NCI-H345 (cell line): ENCODE measurements at regions not wholly inside any gene's neighbourhood (a gene's known extent, or its start where the extent isn't known, plus 50 kb on each side); places are given as distances from the start of the nearest gene placed in this dataset.
"Not testable (repeated sequence)": the region's sequence is repeated elsewhere in the genome, so short reads cannot be mapped to it uniquely, and the experiment has no call there.

Source experiments
- DNase-seq: peaks from one replicate; lab custom pipeline; 2025; lab: John Stamatoyannopoulos, UW

DNA sequence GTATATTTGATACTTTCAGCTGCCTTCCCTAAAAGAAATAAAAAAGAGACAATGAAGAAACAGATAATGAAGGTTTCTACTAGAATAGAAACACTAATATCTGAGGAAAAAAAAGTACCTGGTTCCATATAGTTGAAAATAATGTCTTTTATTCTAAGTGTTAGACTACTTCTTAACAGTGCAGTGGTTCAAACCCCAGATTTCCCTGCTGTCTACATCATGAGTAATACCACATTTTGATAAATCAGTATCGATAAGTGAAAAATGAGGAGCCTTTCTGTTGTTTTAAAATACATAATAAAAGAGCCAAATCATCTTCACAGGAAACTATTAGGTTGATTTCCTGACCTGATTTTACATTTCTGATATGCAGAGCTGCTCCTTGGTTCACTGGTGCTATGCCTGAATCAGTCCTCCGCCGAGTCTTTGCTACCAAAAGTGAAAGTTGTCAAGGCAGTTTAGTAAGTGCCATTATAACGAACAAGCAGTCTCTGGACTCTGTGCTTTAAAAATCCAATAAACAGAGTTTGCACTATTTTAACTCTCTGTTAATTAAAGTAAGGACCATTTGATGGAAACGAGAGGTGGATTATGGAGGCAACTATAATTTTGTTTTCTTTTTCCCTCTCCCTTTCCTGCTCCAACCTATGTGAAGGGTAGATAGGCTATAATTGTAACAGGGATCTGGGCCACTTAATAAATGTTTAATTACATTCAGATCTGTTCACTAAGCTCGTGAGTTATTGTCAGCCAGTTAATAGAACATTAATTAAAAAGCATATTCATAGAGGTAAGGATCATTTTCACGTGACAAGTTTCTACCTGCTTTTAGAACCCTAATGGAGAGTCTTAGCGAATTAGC, 724.5 kb upstream of the RAG2 start:
- no peak for DNase-seq

DNA sequence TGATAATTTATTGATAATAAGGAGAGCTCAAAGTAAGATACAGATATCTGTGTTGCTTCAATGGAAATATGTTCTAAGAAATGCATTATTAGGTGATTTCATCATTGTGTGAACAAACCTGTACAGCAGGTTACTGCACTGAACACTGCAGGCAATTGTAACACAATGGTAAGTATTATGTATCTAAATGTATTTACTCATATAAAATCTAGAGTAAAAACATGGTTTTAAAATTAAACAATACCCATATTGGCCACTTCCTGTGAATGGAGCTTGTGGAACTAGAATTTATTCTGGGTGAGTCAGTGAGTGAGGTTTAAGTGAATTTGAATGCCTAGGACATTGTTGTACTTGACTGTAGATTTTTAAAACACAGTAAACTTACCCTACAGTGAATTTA, 722.9 kb upstream of the RAG2 start:
- no peak for DNase-seq

DNA sequence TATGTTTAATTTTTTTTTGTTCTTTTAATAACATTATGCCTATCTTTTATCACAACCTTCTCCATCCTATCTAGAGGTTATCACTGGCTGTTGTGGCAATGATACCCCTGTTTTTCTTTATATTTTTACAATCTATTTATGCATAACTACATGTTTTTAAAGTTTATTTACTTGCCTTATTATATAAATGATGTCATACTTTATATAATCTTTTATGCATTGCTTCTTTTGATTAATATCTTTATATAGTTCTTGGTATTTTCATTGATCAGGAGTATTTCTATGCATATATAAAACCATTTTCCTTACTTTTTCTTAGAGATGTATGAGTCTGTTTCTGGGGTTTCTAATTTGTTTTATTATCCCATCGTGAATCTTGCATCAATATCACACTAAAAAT, 719.8 kb upstream of the RAG2 start:
- no peak for DNase-seq

DNA sequence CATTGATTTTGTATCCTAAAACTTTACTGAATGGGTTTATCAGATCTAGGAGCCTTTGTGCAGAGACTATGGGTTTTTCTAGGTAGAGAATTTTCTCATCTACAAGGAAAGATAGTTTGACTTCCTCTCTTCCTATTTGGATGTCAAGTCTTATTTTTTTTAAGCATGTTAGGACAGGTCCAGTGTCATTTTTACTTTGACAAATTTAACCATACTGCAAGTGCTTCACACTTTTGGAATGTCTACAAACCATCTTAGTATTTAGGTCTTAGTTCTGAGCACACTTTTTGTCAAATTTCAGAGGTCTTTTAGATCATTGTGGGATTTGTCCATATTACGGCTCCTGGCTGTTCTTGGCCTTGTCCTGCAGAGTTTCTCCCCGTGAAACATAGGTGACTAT, 715.2 kb upstream of the RAG2 start:
- DNase-seq = no peak

DNA sequence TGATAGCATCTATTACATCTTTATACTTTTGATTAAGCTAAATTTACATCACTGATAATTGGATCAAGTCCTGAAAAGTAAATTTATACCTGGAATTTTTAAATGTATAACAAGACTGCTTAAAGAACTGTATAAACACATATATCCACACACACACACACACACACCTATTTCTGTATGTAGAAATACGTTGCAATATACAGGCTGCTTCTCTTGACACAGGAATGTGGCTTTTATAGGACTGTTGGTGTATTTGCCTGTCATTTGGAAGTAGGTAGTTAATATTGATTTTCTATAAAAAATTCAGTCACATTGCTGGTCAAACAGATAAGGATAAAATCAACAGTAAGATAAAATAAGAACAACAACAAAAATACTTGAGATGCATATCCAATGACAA, 708.5 kb upstream of the RAG2 start:
- DNase-seq = no peak

DNA sequence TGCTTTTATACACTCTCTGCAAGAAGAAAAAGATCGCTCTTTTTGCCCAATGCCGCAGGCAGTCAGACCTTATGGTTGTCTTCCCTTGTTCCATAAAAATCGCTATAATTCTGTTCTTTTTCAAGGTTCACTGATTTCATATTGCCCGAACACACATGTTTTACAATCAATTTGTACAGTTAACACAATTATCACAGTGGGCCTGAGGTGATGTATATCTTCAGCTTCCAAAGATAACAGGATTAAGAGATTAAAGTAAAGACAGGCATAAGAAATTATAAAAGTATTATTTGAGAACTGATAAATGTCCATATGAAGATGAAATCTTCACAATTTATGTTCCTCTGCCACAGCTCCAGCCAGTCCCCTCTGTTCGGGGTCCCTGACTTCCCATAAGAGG, 703.4 kb upstream of the RAG2 start:
- DNase-seq = not testable (repeated sequence)

DNA sequence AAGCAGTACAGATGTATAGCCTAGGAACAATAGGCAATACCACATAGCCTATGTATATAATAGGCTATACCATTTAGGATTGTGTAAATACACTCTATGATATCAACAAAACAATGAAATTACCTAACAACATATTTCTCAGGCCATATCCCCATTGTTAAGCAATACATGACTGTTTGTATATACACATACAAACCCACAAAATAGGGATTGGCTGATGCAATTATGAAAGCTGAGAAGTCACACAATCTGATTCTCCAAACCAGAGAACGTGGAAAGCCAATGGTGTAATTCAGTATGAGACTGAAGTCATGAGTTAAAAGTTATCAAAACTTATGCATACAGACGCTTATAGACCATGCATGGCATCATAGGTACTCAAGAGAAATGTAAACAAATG, 700.1 kb upstream of the RAG2 start:
- DNase-seq = no peak

DNA sequence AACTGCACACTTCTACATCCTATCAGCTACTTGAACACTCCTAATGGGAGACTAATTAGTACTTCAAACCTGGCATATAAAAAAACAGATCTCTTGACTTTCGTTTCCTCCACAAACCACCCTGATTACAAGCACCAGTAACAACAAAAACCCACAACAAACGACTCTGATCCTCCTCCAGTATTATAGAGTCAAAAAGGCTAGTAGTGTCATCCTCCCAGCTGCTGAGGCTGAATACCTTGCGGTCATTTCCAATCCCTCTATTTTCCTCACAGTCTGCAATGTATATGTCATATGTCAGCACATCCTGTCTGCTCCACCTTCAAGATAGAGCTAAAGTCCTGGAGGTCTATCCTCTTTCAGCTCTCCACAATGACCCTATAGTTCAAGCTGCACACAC, 688.9 kb upstream of the RAG2 start:
- DNase-seq = no peak

DNA sequence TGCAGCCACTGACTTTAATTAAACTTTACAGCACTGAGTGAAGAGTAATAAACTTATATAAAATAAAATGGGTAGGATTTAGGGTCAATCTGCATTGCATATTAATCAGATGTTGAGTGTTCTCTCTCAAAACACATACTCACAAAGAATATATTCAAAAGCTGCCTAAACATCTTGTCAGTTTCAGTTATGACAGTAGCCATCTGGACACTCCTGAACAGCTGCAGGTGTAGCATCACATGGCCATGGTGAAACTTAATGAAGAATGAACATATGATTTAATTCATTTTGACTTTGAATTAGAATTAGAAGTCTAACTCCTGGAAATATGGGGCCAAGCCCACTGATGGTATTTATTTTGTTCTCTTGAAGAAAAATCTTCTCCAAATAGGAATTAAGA, 684.3 kb upstream of the RAG2 start:
- DNase-seq = no peak

DNA sequence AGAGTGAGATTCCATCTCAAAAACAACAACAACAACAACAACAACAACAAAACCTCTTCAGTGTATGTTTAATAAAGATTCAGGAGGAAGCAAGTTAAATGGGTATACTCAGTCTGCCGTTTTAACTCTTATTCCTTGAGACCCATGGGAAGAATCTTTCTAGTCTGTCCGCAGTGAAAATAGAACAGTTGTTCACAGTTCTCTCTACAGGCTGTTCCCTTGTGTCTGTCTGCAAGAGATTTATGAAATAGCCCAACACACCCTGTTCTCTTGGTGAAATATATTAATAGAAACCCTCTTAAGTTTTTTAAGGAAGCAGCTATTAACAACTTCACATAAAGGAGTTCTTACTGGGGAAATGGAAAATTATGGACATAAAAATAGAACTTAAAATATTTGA, 682.2 kb upstream of the RAG2 start:
- DNase-seq = no peak

DNA sequence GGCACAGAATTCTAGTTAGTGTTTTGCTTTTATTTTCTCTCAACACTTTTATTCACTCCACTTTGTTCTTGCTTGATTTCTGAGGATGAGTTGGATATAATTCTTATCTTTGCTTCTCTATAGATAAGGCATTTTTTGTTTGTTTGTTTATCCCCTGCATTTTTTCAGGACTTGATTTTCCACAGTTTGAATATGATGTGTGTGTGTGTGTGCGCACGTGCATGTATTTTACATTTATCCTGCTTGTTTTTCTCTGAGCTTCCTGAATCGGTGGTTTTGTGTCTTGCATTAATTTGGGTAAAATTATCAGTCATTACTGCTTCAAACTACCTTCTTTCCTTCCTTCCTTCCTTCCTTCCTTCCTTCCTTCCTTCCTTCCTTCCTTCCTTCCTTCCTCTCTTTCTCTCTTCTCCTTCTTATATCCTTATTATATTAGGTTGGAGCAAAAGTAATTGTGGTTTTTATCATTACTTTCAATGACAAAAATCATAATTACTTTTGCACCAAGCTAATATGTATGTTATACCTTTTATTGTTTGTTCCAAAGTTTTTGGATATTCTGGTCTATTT, 679.9 kb upstream of the RAG2 start:
- no peak for DNase-seq

DNA sequence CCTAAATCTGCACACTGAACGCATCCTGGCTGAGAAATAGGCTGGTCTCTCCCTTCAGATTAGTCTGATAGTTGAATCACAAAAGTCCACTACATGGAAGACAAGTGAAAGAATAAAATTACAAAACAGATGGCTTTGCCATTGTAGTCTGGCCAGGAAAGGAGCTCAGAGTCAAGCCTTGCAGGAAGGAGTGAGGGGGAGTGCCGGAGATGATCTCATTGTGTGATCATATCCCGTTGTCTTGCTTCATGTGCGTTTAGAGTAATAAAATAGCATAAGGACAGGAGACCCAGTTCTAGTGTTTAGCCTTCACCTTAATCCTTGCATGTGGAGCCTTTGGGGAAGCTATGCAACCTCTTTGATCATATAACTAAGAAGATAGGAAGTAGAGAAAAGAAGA, 666.7 kb upstream of the RAG2 start:
- DNase-seq = no peak

DNA sequence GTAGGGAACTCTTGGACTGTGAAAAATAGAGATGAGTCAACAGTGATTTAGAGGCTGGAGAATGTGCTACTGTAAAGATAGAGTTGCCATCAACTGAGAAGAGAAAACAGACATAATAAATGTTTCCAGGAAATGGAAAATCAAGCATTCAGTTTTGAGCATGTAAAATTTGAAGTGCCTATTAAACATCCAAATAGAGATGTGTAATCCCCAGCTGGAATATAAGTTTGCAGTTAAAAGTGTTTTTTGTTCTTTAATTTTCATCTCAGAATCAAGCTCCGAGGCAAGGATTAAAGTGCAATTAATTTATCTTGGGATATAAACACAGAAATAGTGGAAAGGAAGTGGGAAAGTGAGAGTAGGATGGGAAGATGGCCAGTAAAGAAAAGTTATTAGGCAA, 666.0 kb upstream of the RAG2 start:
- DNase-seq = no peak

DNA sequence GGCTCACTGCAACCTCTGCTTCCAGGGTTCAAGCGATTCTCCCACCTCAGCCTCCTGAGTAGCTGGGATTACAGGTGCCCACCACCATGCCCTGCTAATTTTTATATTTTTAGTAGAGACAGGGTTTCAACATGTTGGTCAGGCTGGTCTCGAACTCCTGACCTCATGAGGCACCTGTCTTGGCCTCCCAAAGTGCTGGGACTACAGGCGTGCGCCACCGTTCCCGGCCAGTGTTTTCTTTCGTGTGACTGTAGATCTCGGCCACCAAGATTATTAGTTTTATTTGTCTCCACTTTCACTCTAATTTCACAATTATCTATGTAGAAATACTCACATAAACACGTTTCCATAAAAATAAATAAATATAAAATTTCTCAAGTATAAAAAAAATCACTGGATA, 665.4 kb upstream of the RAG2 start:
- not testable (repeated sequence) for DNase-seq

DNA sequence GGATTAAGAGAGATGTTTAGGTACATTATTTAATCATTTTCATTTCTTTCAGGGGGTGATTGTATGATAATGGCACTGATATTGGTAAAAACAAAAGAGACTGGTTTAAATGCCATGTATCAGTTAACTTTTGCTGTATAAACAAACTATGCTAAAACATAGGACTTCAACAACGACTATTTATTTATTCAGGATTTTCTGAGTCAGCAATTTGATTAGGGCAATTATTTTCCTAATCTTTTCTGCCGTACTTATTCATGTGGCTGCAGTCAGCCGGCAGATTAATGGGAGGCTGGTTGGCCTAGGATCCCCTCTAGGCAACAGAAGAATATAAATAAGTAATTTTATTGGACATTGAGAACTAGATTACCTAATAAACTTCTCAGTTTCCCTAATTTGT, 661.7 kb upstream of the RAG2 start:
- DNase-seq = no peak

DNA sequence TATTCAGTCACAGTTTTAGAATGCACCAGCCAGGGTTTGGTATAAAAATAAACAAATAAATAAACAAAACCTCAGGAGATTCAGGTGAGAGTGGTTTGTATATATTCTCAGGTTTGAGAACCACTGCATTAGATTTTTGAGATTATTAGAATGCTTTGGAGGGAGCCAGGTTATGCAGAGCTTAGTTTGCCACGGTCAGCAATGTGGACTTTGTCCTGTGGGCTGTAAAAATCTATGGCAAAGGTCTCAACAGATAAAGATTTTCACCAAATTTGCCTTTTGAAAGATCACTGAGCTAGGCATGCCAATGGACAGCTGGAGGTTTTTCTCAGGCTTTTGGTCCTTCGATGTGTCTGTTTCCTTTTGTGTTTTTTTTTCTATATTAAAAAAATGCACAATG, 650.1 kb upstream of the RAG2 start:
- DNase-seq = no peak

DNA sequence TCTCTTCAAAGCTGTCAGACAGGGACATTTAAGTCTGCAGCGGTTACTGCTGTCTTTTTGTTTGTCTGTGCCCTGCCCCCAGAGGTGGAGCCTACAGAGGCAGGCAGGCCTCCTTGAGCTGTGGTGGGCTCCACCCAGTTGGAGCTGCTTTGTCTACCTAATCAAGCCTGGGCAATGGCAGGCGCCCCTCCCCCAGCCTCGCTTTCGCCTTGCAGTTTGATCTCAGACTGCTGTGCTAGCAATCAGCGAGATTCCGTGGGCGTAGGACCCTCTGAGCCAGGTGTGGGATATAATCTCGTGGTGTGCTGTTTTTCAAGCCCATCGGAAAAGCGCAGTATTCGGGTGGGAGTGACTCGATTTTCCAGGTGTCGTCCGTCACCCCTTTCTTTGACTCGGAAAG, 648.1 kb upstream of the RAG2 start:
- DNase-seq = not testable (repeated sequence)

DNA sequence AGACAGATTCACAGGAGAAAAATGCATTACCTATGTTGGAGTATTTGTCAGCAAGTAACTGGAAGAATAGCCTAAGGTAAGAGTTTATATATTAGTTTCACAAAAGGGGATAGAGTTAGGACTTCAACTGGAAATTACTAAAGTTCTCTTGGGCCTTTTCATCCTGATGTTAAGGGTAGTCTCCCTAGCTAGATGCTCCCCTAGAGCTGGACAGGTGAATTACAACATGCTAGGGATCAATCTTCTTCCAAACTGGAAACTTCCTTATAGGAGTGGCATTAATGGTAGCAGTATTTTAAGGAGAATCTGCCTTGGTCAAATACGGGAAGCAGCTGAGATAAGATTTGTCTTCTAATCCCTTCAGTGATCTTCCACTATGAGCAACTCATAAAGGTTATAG, 632.8 kb upstream of the RAG2 start:
- DNase-seq = no peak

DNA sequence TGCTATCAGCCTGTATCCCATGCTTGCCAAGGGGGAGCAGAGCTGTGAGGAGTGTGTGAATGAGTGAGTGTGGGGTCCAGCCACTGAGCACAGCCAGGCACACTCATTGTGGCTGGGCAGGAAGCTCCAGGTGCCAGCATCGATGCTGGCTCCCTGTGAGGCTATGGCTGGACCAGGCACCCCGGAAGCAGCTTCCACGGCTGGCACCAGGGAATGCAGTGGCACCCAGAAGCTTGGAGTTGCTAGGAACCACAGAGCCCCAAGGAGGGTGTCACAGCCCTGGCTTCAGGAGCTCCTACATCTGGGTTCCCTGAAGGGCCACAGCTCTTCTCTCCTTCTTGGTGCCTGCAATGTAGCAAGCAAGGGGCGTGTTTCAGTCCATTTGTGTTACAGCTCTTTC, 625.9 kb upstream of the RAG2 start:
- no peak for DNase-seq

DNA sequence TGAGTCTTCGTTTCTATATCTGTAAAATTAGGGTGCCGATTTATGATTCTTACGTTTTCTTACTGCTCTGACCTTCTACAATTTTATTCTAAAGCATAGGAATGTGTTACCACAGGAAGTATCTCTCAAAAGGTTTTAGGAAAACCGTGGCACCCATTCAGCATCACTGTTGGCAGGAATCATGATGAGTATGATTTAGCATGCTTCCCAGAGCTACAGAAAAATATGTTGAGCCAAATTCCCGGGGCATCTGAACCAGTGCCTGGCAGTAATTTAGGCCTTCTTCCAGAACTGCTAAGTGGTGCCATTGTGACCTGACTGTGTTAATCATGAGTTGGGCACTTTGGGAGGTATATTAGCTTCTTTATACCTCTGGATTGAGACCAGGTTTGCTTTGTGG, 605.0 kb upstream of the RAG2 start:
- DNase-seq = no peak

DNA sequence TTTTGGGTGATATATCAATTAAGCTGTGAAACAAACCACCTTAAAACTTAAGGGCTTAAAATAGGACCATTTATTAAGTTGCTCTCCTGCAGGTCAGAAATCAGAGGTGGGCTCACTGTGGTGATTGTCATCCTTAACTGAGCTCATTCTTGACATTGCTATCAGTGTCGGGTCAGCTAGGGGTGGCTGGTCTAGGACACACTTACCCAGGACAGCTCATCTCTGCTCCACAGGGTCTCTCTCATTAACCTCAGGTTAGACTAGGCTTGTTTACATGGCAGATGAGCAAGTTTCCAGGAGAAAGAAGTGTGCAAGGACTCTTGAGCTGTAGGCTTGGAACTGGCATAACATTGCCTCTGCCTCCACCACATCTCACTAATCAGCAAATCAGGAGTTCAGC, 601.0 kb upstream of the RAG2 start:
- DNase-seq = no peak

DNA sequence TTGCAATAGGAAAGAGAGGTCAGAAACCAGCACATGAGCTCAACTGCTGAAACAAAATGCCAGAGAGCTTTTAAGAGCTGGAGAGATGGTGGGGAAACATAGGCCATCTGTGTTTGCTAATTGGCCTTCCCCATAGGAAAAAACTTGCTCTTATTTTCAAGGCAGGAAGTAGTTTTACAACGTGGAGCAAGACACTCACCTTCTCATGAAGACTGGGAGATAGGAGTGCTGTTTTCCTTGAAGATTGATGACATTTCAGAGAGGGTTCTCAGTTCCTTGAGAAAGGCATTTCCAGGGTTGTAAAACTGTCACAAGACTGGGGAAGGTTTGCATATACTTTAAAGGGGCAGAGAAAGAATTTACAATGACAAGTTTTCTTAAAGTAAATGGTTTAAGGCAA, 586.3 kb upstream of the RAG2 start:
- DNase-seq = no peak

DNA sequence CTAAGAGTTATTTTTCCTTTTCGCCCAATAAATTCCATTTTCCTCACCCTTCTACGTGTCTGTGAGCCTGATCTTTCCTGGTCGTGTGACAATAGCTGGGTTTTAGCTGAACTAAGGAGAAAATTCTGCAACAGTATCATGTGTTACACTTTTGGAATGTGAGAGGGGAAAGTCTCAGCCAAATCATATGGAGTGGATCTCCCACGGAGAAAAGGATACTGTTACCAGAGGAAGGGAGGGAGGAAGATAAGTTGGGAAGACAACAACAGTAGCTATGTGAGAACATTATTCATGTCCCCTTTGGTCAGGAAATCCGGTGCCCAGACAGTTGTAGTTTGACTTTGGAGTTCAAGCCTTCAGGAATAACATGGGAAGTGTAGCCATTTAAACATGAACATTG, 584.0 kb upstream of the RAG2 start:
- DNase-seq = no peak

DNA sequence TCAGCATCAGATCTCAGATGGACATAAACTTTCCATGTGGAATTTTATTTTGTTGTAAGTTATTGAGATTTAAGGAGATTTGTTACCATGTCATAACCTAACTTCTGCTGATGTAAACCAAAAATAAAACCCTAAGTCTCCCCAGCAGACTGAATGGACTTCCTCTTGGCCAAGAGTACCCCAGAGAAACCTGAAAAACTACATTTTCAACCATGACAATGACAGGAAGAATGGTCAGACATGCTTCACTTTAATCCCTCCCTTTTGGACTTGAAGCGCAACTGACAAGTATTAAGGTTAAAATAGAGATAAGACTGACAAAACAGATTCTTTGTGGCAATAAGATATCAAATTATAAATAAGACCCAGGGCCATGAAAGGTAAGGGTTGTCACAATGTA, 579.7 kb upstream of the RAG2 start:
- DNase-seq = no peak
